H1 (cell line): ENCODE measurements at regions not wholly inside any gene's neighbourhood (a gene's known extent, or its start where the extent isn't known, plus 50 kb on each side); places are given as distances from the start of the nearest gene placed in this dataset.

ENCODE experiments used
- CTCF ChIA-PET: fragments of 300-600 bp; sonication (Branson Sonifier 250); formaldehyde crosslinking; loops from one replicate; lab custom pipeline; 2021; ENCODE audit not compliant: partially characterized antibody; lab: Charles Lee
- POLR2A ChIA-PET: fragments of 300-600 bp; sonication (Branson Sonifier 250); formaldehyde crosslinking; loops from one replicate; lab custom pipeline; 2021; ENCODE audit warnings: inconsistent platforms; ENCODE audit not compliant: partially characterized antibody; lab: Charles Lee
- DNase-seq, 2 experiments: peaks; one replicate each; pipeline versions ENCODE4 v3.0.0 to v3.0.0-alpha.2; 2010 to 2022; ENCODE audit warnings: low spot score in 2 of 2, low read depth in 1 of 2, mixed read lengths in 1 of 2
- FAIRE-seq: peaks from 2 replicates; lab custom pipeline; 2011; peaks lifted over from hg19 to GRCh38; lab: Jason Lieb, UNC
- H2AFZ ChIP-seq: 2 replicates; pipeline ENCODE4 v1.8.1; 2012; ENCODE audit warnings: low read length, inconsistent platforms
- H2AK5ac ChIP-seq: 2 replicates; pipeline ENCODE4 v1.6.1; 2013; ENCODE audit warnings: low read depth, low read length
- H2BK120ac ChIP-seq: replicated peaks from 2 replicates; pipeline ENCODE3; 2013; ENCODE audit warnings: low read depth, low read length, inconsistent platforms
- H2BK12ac ChIP-seq: 2 replicates; pipeline ENCODE4 v1.6.1; 2013; ENCODE audit warnings: low read depth, low read length
- H2BK15ac ChIP-seq: 2 replicates; pipeline ENCODE4 v1.6.1; 2013; ENCODE audit warnings: low read length
- H2BK20ac ChIP-seq: 2 replicates; pipeline ENCODE4 v1.6.1; 2013; ENCODE audit warnings: low read length
- H2BK5ac ChIP-seq: 2 replicates; pipeline ENCODE4 v1.6.1; 2013; ENCODE audit warnings: low read depth, low read length
- H3K14ac ChIP-seq: 2 replicates; pipeline ENCODE4 v1.6.1; 2013; ENCODE audit warnings: inconsistent platforms; ENCODE audit not compliant: insufficient read length
- H3K18ac ChIP-seq: 2 replicates; pipeline ENCODE4 v1.6.1; 2013; ENCODE audit warnings: low read length; ENCODE audit errors: extremely low read depth
- H3K23ac ChIP-seq: 2 replicates; pipeline ENCODE4 v1.6.1; 2013; ENCODE audit warnings: inconsistent platforms; ENCODE audit not compliant: insufficient read length
- H3K23me2 ChIP-seq: 2 replicates; pipeline ENCODE4 v1.6.1; 2013; ENCODE audit warnings: low read depth, low read length
- H3K27ac ChIP-seq: 2 replicates; pipeline ENCODE4 v1.6.1; 2011; ENCODE audit warnings: low read depth, low read length, inconsistent platforms
- H3K27me3 ChIP-seq, 4 experiments: replicated peaks in 1 of 4; 1 replicate in 1 of 4; 2 replicates in 3 of 4; pipeline versions ENCODE4 v1.6.1 to v1.8.1; 2011 to 2013; ENCODE audit warnings: low read length in 3 of 4, mild to moderate bottlenecking in 3 of 4, inconsistent platforms in 2 of 4, mixed read lengths in 2 of 4, moderate library complexity in 1 of 4; ENCODE audit not compliant: control insufficient read depth in 3 of 4, insufficient read depth in 3 of 4; ENCODE audit errors: extremely low read depth in 1 of 4
- H3K36me3 ChIP-seq, 4 experiments: 2 replicates each; pipeline versions ENCODE4 v1.6.1 to v1.8.1; 2011 to 2013; ENCODE audit warnings: mild to moderate bottlenecking in 4 of 4, low read length in 3 of 4, moderate library complexity in 2 of 4, control low read depth in 1 of 4, inconsistent platforms in 1 of 4; ENCODE audit not compliant: insufficient read depth in 4 of 4, control insufficient read depth in 2 of 4
- H3K4ac ChIP-seq: replicated peaks from 2 replicates; pipeline ENCODE3; 2013; ENCODE audit warnings: low read length, low read depth, mixed read lengths, inconsistent platforms; ENCODE audit not compliant: insufficient read length
- H3K4me1 ChIP-seq, 4 experiments: replicated peaks in 1 of 4; 1 replicate in 1 of 4; 2 replicates in 3 of 4; pipeline versions ENCODE4 v1.6.1 to v1.8.1; 2011 to 2013; ENCODE audit warnings: low read length in 3 of 4, inconsistent platforms in 2 of 4, mixed read lengths in 1 of 4; ENCODE audit not compliant: insufficient read depth in 4 of 4, control insufficient read depth in 3 of 4
- H3K4me2 ChIP-seq, 2 experiments: 2 replicates each; pipeline versions ENCODE4 v1.6.1 to v1.8.1; 2011 to 2013; ENCODE audit warnings: low read depth in 2 of 2, low read length in 2 of 2, control low read depth in 1 of 2, inconsistent platforms in 1 of 2, mild to moderate bottlenecking in 1 of 2; ENCODE audit not compliant: insufficient read depth in 1 of 2
- H3K4me3 ChIP-seq, 4 experiments: fragments of 200-600, 300-600 bp in 1 of 4; sonication (generic), shearing (Covaris generic), sonication (Bioruptor Twin) in 1 of 4; 2 replicates each; pipeline versions ENCODE4 v1.5.1 to v1.8.1; 2011 to 2016; ENCODE audit warnings: low read length in 4 of 4, low read depth in 3 of 4, control low read depth in 2 of 4, inconsistent platforms in 2 of 4, mild to moderate bottlenecking in 2 of 4, mixed read lengths in 1 of 4, moderate library complexity in 1 of 4; ENCODE audit not compliant: insufficient read depth in 2 of 4; ENCODE audit errors: extremely low read depth in 1 of 4
- H3K56ac ChIP-seq: replicated peaks from 2 replicates; pipeline ENCODE3; 2013; ENCODE audit warnings: low read depth, mild to moderate bottlenecking, mixed read lengths, low read length, inconsistent platforms; ENCODE audit not compliant: insufficient read length
- H3K79me1 ChIP-seq: 2 replicates; pipeline ENCODE4 v1.6.1; 2013; ENCODE audit warnings: low read depth, low read length, control low read depth
- H3K79me2 ChIP-seq, 2 experiments: 2 replicates each; pipeline versions ENCODE4 v1.6.1 to v1.8.1; 2012 to 2013; ENCODE audit warnings: low read length in 2 of 2, mild to moderate bottlenecking in 2 of 2, inconsistent platforms in 1 of 2; ENCODE audit not compliant: insufficient read depth in 2 of 2, control insufficient read depth in 1 of 2
- H3K9ac ChIP-seq, 4 experiments: replicated peaks in 1 of 4; 1 replicate in 1 of 4; 2 replicates in 3 of 4; pipeline versions ENCODE4 v1.6.1 to v1.8.1; 2011 to 2013; ENCODE audit warnings: low read depth in 3 of 4, low read length in 3 of 4, control low read depth in 2 of 4, mild to moderate bottlenecking in 2 of 4, moderate library complexity in 2 of 4, inconsistent platforms in 1 of 4; ENCODE audit errors: extremely low read depth in 1 of 4
- H3K9me3 ChIP-seq, 2 experiments: 2 replicates each; pipeline versions ENCODE4 v1.6.1 to v1.8.1; 2012 to 2013; ENCODE audit warnings: mild to moderate bottlenecking in 2 of 2, moderate library complexity in 2 of 2, control low read depth in 1 of 2, inconsistent platforms in 1 of 2, low read depth in 1 of 2, low read length in 1 of 2, mixed read lengths in 1 of 2; ENCODE audit not compliant: insufficient read depth in 2 of 2
- H4K20me1 ChIP-seq, 2 experiments: replicated peaks in 1 of 2; 2 replicates each; pipeline versions ENCODE3 to v1.8.1; 2011 to 2013; ENCODE audit warnings: inconsistent platforms in 2 of 2, low read length in 2 of 2, mild to moderate bottlenecking in 1 of 2; ENCODE audit not compliant: insufficient read depth in 2 of 2, control insufficient read depth in 1 of 2
- H4K5ac ChIP-seq: 2 replicates; pipeline ENCODE4 v1.6.1; 2013; ENCODE audit warnings: low read length, low read depth, mixed read lengths, inconsistent platforms; ENCODE audit not compliant: insufficient read length
- H4K8ac ChIP-seq: 2 replicates; pipeline ENCODE4 v1.8.0; 2013; ENCODE audit warnings: mild to moderate bottlenecking, moderate library complexity, low read length, inconsistent platforms; ENCODE audit not compliant: insufficient read depth; ENCODE audit errors: extremely low read depth
- H4K91ac ChIP-seq: replicated peaks from 2 replicates; pipeline ENCODE3; 2013; ENCODE audit warnings: low read length, mixed read lengths, inconsistent platforms; ENCODE audit not compliant: insufficient read length
- BACH1 ChIP-seq: IDR thresholded peaks from 2 replicates; pipeline ENCODE4 v1.6.1; 2012; ENCODE audit warnings: low read length, improper control_type of control experiment
- BCL11A ChIP-seq, 2 experiments: IDR thresholded peaks; one replicate each; pipeline ENCODE4 v1.6.1; 2011; ENCODE audit warnings: low read depth in 2 of 2, low read length in 2 of 2, mild to moderate bottlenecking in 2 of 2
- EGR1 ChIP-seq: IDR thresholded peaks from 2 replicates; pipeline ENCODE4 v1.6.1; 2011; ENCODE audit warnings: low read depth, low read length, borderline replicate concordance
- HDAC2 ChIP-seq, 2 experiments: fragments of 300-600 bp in 1 of 2; sonication (generic) in 1 of 2; IDR thresholded peaks; 2 replicates each; pipeline ENCODE4 v1.6.1; 2011 to 2012; ENCODE audit warnings: low read depth in 2 of 2, low read length in 2 of 2, mild to moderate bottlenecking in 2 of 2, moderate library complexity in 2 of 2, borderline replicate concordance in 1 of 2, inconsistent platforms in 1 of 2
- JUND ChIP-seq: IDR thresholded peaks from 2 replicates; pipeline ENCODE4 v1.6.1; 2011; ENCODE audit warnings: mild to moderate bottlenecking, improper control_type of control experiment, low read length
- NANOG ChIP-seq: IDR thresholded peaks from 2 replicates; pipeline ENCODE4 v1.6.1; 2011; ENCODE audit warnings: low read length, low read depth, mild to moderate bottlenecking, inconsistent platforms; ENCODE audit not compliant: insufficient read depth, poor library complexity, severe bottlenecking
- NRF1 ChIP-seq: IDR thresholded peaks from 2 replicates; pipeline ENCODE4 v1.6.1; 2011; ENCODE audit warnings: mild to moderate bottlenecking, low read depth, low read length, improper control_type of control experiment
- POLR2A ChIP-seq, 2 experiments: IDR thresholded peaks; 1 replicate in 1 of 2; 2 replicates in 1 of 2; pipeline ENCODE4 v1.6.1; 2011; ENCODE audit warnings: low read depth in 2 of 2, low read length in 2 of 2, mild to moderate bottlenecking in 2 of 2; ENCODE audit errors: control extremely low read depth in 1 of 2
- RNF2 ChIP-seq: fragments of 200-900, 300-1000 bp; sonication (generic); IDR thresholded peaks from 2 replicates; pipeline ENCODE4 v1.7.1; 2016; ENCODE audit warnings: borderline replicate concordance, low read depth, mild to moderate bottlenecking, antibody characterized with exemption, low read length; ENCODE audit not compliant: poor library complexity, severe bottlenecking; ENCODE audit errors: missing control alignments
- WGBS, 2 experiments: shearing (Covaris generic) in 1 of 2; methylation state at CpG; one replicate each; pipeline versions ENCODE4 v1.1.6 to v1.1.7; 2013 to 2015; ENCODE audit warnings: low lambda C conversion rate in 2 of 2, mixed read lengths in 2 of 2, inconsistent platforms in 1 of 2, low coverage in 1 of 2, missing lambda C conversion rate in 1 of 2; ENCODE audit not compliant: insufficient replicate concordance in 2 of 2, insufficient coverage in 1 of 2, insufficient read length in 1 of 2; ENCODE audit errors: extremely low coverage in 1 of 2, missing lambda C conversion rate in 1 of 2; 5-methylcytosine and 5-hydroxymethylcytosine counted together

DNA sequence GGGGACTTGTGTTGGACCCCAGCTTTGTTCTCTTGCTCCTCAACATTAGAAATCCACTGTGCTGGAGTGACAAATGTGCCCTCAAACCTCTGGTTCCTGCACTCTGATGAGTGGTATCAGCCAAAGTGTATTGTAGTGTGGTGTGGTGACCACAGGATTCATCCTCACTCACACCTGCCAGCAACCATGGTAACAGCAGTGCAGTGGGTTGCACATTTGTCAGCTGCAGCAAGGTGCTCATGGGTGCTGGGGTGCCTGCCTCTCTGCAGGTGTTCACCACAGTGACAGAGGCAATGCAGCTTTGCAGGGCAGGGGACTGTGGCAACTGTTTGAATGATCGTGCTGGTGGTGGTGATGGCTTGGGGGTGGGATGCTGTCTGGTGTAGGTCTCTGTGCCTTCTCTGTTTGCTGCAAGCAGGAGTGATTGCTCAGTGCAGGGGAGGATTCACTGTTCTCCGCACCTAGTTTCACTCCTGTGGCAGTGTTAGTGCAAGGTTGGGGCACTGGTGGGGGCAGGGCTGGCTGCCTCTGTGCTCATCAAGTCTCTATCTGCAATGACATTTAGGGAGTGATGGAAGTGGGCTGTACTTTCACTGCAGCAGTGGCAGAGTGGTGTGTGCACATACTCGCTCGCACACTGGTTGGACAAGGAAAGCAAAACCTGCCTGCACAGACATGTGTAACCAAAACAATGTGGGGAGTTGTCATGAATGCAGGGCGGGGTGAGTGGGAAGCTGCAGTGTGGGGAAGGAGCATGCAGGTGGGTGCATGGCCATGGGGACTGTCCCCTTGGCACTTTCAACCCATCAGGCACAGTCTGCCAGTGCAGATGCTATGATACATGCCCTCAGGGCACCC lies 301.1 kb downstream of the PIK3C3 start:
- no peak overlapping the region for H3K4ac ChIP-seq

More for the DNA sequence above, 301.1 kb downstream of the PIK3C3 start:
- ChIA-PET POLR2A (no interaction called here), CTCF (interaction anchor here (0.6 kb wide), 1 partner anchor 99 kb away, joined by 3 read pairs; no protein-coding TSS in a partner anchor)
- Histone ChIP-seq H4K91ac (no peak overlapping the region), H3K56ac (no peak overlapping the region), H3K23ac (no peak overlapping the region), H3K9ac (no peak overlapping the region; a peak in 1 of 7 replicates), H2BK120ac (no peak overlapping the region), H3K79me1 (no peaks in the 10 kb centered on the region), H3K4me3 (no peak overlapping the region), H2BK5ac (no peak overlapping the region), H4K20me1 (no peaks in the 10 kb centered on the region), H3K79me2 (no peaks in the 10 kb centered on the region), H3K14ac (no peak overlapping the region), H3K4me1 (no peaks in the 10 kb centered on the region), H3K27ac (no peak overlapping the region), H3K9me3 (no peaks in the 10 kb centered on the region), H4K8ac (peak overlapping the region; percentile 51; the same call in 1 of the 2 replicates), H3K36me3 (no peaks in the 10 kb centered on the region), H3K27me3 (no peaks in the 10 kb centered on the region), H2BK20ac (no peak overlapping the region), H3K18ac (no peak overlapping the region), H3K23me2 (no peaks in the 10 kb centered on the region), H2AFZ (no peak overlapping the region), H2AK5ac (no peak overlapping the region), H2BK12ac (no peak overlapping the region), H4K5ac (no peak overlapping the region), H2BK15ac (no peak overlapping the region), H3K4me2 (no peak overlapping the region)
- 93% methylated on average over 5 of the region's 5 CpGs; no CpG with 5 or more reads in 1 of the 2 experiments for WGBS, 2 experiments
- FAIRE-seq (no peak), DNase-seq (no peak)
- no peak for TF ChIP-seq JUND
- no peak for TF ChIP-seq HDAC2 (IDR thresholded peaks at IDR 0.05; ENCODE audit: borderline replicate concordance in 1 of 2, low read depth in 2 of 2, low read length in 2 of 2)
- no peak for TF ChIP-seq NANOG
- TF ChIP-seq POLR2A (IDR thresholded peaks at IDR 0.05; ENCODE audit: control extremely low read depth in 1 of 2, low read depth in 2 of 2, low read length in 2 of 2), result no peak
- TF ChIP-seq RNF2, result no peak
- no peak for TF ChIP-seq NRF1
- TF ChIP-seq BACH1, result no peak
- TF ChIP-seq EGR1, result no peak
- no peak for TF ChIP-seq BCL11A (IDR thresholded peaks at IDR 0.05; ENCODE audit: low read depth in 2 of 2, low read length in 2 of 2)
